ENCODE measurements at regions not wholly inside any gene's neighbourhood (a gene's known extent, or its start where the extent isn't known, plus 50 kb on each side); places are given as distances from the start of the nearest gene placed in this dataset.

DNA sequence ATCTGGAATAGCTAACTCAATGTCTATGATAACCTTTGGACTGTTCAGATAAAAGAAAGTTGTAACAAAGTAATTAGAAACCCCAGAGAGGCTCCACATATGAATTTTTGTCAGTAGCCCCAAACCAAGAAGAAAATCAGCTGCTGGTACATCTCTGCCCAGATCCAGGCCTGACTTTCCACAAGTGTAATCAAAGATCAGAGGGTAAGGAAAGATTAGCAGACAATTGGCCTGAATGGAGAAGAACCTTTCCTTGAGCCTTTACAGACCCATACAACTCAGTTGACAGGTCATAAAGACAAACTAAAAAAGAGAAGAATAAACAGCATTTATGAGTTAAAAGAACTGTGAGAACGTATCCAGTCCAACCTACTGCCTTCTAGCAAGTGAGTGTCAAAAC is 366.7 kb upstream of the PKN2 start:
- Histone ChIP-seq H3K27ac (ENCODE audit: low read length) (no peak overlapping the region), H3K27me3 (ENCODE audit: low read length) (no peaks in the 10 kb centered on the region), H3K9ac (ENCODE audit: low read length) (no peak overlapping the region), H3K36me3 (ENCODE audit: low read depth, low read length) (no peaks in the 10 kb centered on the region), H3K4me3 (ENCODE audit: low read length) (no peak overlapping the region), H2AFZ (ENCODE audit: low read length) (no peak overlapping the region), H4K20me1 (ENCODE audit: low read length) (no peaks in the 10 kb centered on the region), H3K79me2 (ENCODE audit: low read length) (no peaks in the 10 kb centered on the region), H3K4me1 (ENCODE audit: insufficient read depth, low read length) (no peaks in the 10 kb centered on the region), H3F3A (ENCODE audit: low read length, unreplicated experiment) (no peaks in the 10 kb centered on the region), H3K9me2 (replicated peaks; ENCODE audit: low read length) (no peaks in the 10 kb centered on the region), H3K9me3 (ENCODE audit: low read length) (no peaks in the 10 kb centered on the region), H3K4me2 (ENCODE audit: low read length) (no peak overlapping the region)
- TF ChIP-seq, protein P1, sequence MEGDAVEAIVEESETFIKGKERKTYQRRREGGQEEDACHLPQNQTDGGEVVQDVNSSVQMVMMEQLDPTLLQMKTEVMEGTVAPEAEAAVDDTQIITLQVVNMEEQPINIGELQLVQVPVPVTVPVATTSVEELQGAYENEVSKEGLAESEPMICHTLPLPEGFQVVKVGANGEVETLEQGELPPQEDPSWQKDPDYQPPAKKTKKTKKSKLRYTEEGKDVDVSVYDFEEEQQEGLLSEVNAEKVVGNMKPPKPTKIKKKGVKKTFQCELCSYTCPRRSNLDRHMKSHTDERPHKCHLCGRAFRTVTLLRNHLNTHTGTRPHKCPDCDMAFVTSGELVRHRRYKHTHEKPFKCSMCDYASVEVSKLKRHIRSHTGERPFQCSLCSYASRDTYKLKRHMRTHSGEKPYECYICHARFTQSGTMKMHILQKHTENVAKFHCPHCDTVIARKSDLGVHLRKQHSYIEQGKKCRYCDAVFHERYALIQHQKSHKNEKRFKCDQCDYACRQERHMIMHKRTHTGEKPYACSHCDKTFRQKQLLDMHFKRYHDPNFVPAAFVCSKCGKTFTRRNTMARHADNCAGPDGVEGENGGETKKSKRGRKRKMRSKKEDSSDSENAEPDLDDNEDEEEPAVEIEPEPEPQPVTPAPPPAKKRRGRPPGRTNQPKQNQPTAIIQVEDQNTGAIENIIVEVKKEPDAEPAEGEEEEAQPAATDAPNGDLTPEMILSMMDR (conservative IDR thresholded peaks at IDR 0.05; ENCODE audit: low read depth, low read length): no peak
- TF ChIP-seq EZH2 (IDR thresholded peaks at IDR 0.05; ENCODE audit: low read length, unreplicated experiment) (no peak), EZH2phosphoT487 (IDR thresholded peaks at IDR 0.05; ENCODE audit: borderline replicate concordance, low read length) (no peak)
- CTCF ChIA-PET: no interaction called here
- POLR2A ChIA-PET (ENCODE audit: unreplicated experiment): no interaction called here
- ATAC-seq (no peak), DNase-seq (no peak)
- intact Hi-C loops (cut with micrococcal nuclease): no loop called here
- BruUV-seq (replicated peaks): no TSS peak

DNA sequence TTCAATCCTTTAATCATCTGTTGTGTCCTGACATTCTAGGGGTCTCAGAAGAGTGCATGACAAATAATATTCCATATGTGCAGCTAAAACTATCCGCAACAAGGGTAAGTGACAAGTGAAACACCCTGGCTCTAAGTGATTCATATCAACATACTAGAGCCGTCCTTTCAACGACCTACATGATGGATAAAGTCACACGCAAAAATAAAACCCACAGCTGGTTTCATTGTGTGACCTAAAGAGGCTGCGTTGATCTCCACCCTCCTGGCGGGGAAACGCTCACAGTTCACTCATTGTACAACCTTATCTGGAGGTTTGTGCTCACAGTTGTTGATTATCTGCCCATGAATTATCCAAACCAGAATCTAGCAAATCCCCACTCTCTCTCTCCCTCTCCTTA is 365.3 kb upstream of the PKN2 start:
- TF ChIP-seq EZH2 (IDR thresholded peaks at IDR 0.05; ENCODE audit: low read length, unreplicated experiment) (no peak), EZH2phosphoT487 (IDR thresholded peaks at IDR 0.05; ENCODE audit: borderline replicate concordance, low read length) (no peak)
- TF ChIP-seq, protein P1 (conservative IDR thresholded peaks at IDR 0.05; ENCODE audit: low read depth, low read length): no peak
- Histone ChIP-seq H4K20me1 (ENCODE audit: low read length) (no peaks in the 10 kb centered on the region), H3K9ac (ENCODE audit: low read length) (no peak overlapping the region), H3K4me2 (ENCODE audit: low read length) (no peak overlapping the region), H3K9me3 (ENCODE audit: low read length) (no peaks in the 10 kb centered on the region), H3K27me3 (ENCODE audit: low read length) (no peaks in the 10 kb centered on the region), H3K36me3 (ENCODE audit: low read depth, low read length) (no peaks in the 10 kb centered on the region), H3F3A (ENCODE audit: low read length, unreplicated experiment) (no peaks in the 10 kb centered on the region), H3K27ac (ENCODE audit: low read length) (no peak overlapping the region), H3K4me1 (ENCODE audit: insufficient read depth, low read length) (no peaks in the 10 kb centered on the region), H3K9me2 (replicated peaks; ENCODE audit: low read length) (no peaks in the 10 kb centered on the region), H3K79me2 (ENCODE audit: low read length) (no peaks in the 10 kb centered on the region), H2AFZ (ENCODE audit: low read length) (no peak overlapping the region), H3K4me3 (ENCODE audit: low read length) (no peak overlapping the region)
- POLR2A ChIA-PET (ENCODE audit: unreplicated experiment): no interaction called here
- CTCF ChIA-PET: no interaction called here
- DNase-seq: no peak
- no TSS peak for BruUV-seq (replicated peaks)
- ATAC-seq: no peak
- intact Hi-C loops (cut with micrococcal nuclease): no loop called here

DNA sequence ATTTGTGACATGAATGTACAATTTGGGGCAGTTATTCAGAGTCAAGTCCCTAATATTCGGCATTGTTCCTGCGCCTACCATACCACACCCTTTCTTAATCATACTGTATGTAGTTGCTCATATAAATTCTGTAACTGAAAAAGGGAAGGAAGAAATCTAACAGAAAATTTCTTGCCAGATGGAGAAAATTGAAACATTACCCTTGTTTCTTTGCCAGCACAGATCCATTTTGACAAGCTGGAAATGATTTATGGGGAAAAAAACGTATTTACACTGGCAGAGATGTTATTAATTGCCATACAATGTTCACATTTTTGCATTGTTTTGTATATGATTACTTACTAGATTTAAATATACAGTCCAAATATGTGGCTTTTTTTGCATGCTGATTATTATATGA is 363.8 kb upstream of the PKN2 start:
- no peaks in the 10 kb centered on the region for H4K20me1 ChIP-seq (ENCODE audit: low read length)
- no peaks in the 10 kb centered on the region for H3K4me1 ChIP-seq (ENCODE audit: insufficient read depth, low read length)
- DNase-seq (no peak), ATAC-seq (no peak)
- CTCF ChIA-PET: no interaction called here
- intact Hi-C loops (cut with micrococcal nuclease): loop anchor here (10.0 kb wide), 1 partner anchor 215 kb away; no protein-coding TSS in a partner anchor
- H3K4me2 ChIP-seq (ENCODE audit: low read length): no peak overlapping the region
- no peak overlapping the region for H3K9ac ChIP-seq (ENCODE audit: low read length)
- H3K4me3 ChIP-seq (ENCODE audit: low read length): no peak overlapping the region
- TF ChIP-seq EZH2 (IDR thresholded peaks at IDR 0.05; ENCODE audit: low read length, unreplicated experiment) (no peak), EZH2phosphoT487 (IDR thresholded peaks at IDR 0.05; ENCODE audit: borderline replicate concordance, low read length) (no peak)
- TF ChIP-seq, protein P1 (conservative IDR thresholded peaks at IDR 0.05; ENCODE audit: low read depth, low read length): no peak
- no peaks in the 10 kb centered on the region for H3F3A ChIP-seq (ENCODE audit: low read length, unreplicated experiment)
- no peaks in the 10 kb centered on the region for H3K9me3 ChIP-seq (ENCODE audit: low read length)
- no peak overlapping the region for H3K27ac ChIP-seq (ENCODE audit: low read length)
- H2AFZ ChIP-seq (ENCODE audit: low read length): no peak overlapping the region
- H3K36me3 ChIP-seq (ENCODE audit: low read depth, low read length): no peaks in the 10 kb centered on the region
- H3K79me2 ChIP-seq (ENCODE audit: low read length): no peaks in the 10 kb centered on the region
- H3K9me2 ChIP-seq (replicated peaks; ENCODE audit: low read length): no peaks in the 10 kb centered on the region
- no peaks in the 10 kb centered on the region for H3K27me3 ChIP-seq (ENCODE audit: low read length)
- POLR2A ChIA-PET (ENCODE audit: unreplicated experiment): no interaction called here
- no TSS peak for BruUV-seq (replicated peaks)

Measured in PC-3 (cell line).